Brain microvascular endothelial cell (primary cell): ENCODE measurements at regions not wholly inside any gene's neighbourhood (a gene's known extent, or its start where the extent isn't known, plus 50 kb on each side); places are given as distances from the start of the nearest gene placed in this dataset.

ENCODE experiments used
- DNase-seq: peaks from one replicate; pipeline ENCODE4 v3.0.0-alpha.2; 2020
- H3K27ac ChIP-seq: fragments of 250-450 bp; sonication (Bioruptor Pico); 2 replicates; pipeline ENCODE4 v1.5.1; 2020; ENCODE audit warnings: mild to moderate bottlenecking, moderate library complexity
- H3K27me3 ChIP-seq: fragments of 250-450 bp; sonication (Bioruptor Pico); replicated peaks from 2 replicates; pipeline ENCODE4 v1.5.1; 2020; ENCODE audit warnings: mild to moderate bottlenecking
- H3K36me3 ChIP-seq: fragments of 250-450 bp; sonication (Bioruptor Pico); replicated peaks from 2 replicates; pipeline ENCODE4 v1.5.1; 2020; ENCODE audit warnings: mild to moderate bottlenecking
- H3K4me3 ChIP-seq: 2 replicates; pipeline ENCODE4 v1.5.1; 2011; ENCODE audit warnings: low read depth, mild to moderate bottlenecking, control low read depth, low read length, moderate library complexity
- CTCF ChIP-seq: IDR thresholded peaks from 2 replicates; pipeline ENCODE4 v1.5.1; 2011; ENCODE audit warnings: low read depth, mild to moderate bottlenecking, moderate library complexity, low read length, control low read depth, inconsistent platforms; ENCODE audit errors: missing control alignments
- in situ Hi-C: cut with HindIII; loops from 2 replicates; pipeline ENCODE4 v1.10.0; 2017; ENCODE audit warnings: low sequenced_read_pairs, low pct_ligation_motif_present

GRCh38 chr13:34249546-34250039 lies 431.6 kb downstream of the RFC3 start:
- Histone ChIP-seq H3K36me3 (no peaks in the 10 kb centered on the region), H3K27me3 (no peaks in the 10 kb centered on the region), H3K27ac (no peak overlapping the region), H3K4me3 (no peak overlapping the region)
- TF ChIP-seq CTCF = no peak
- DNase-seq = no peak
- in situ Hi-C loops = no loop called here

GRCh38 chr13:34250151-34250670 lies 432.3 kb downstream of the RFC3 start:
- Histone ChIP-seq H3K27me3 (no peaks in the 10 kb centered on the region), H3K27ac (no peak overlapping the region), H3K36me3 (no peaks in the 10 kb centered on the region), H3K4me3 (no peak overlapping the region)
- in situ Hi-C loops = no loop called here
- no peak for DNase-seq
- TF ChIP-seq CTCF = no peak

GRCh38 chr13:34254366-34254765 lies 436.4 kb downstream of the RFC3 start:
- DNase-seq = no peak
- TF ChIP-seq CTCF = no peak
- no peak overlapping the region for H3K27ac ChIP-seq
- no peak overlapping the region for H3K4me3 ChIP-seq
- no peaks in the 10 kb centered on the region for H3K27me3 ChIP-seq
- in situ Hi-C loops = no loop called here
- no peaks in the 10 kb centered on the region for H3K36me3 ChIP-seq

- no peak for TF ChIP-seq CTCF
- in situ Hi-C loops = no loop called here
- Histone ChIP-seq H3K4me3 (no peak overlapping the region), H3K27ac (no peak overlapping the region), H3K27me3 (no peaks in the 10 kb centered on the region), H3K36me3 (no peaks in the 10 kb centered on the region)
- no peak for DNase-seq
These were observed 437.8 kb downstream of the RFC3 start for GRCh38 chr13:34255711-34256110.

- no peaks in the 10 kb centered on the region for H3K27me3 ChIP-seq
- no peak for TF ChIP-seq CTCF
- no peaks in the 10 kb centered on the region for H3K36me3 ChIP-seq
- in situ Hi-C loops = no loop called here
- H3K4me3 ChIP-seq = no peak overlapping the region
- DNase-seq = no peak
- H3K27ac ChIP-seq = no peak overlapping the region
These were observed 438.3 kb downstream of the RFC3 start for GRCh38 chr13:34256236-34256635.

- H3K27ac ChIP-seq = no peak overlapping the region
- no peak for TF ChIP-seq CTCF
- in situ Hi-C loops = no loop called here
- no peaks in the 10 kb centered on the region for H3K36me3 ChIP-seq
- H3K27me3 ChIP-seq = no peaks in the 10 kb centered on the region
- DNase-seq = no peak
- H3K4me3 ChIP-seq = no peak overlapping the region
These were observed 440.0 kb downstream of the RFC3 start for GRCh38 chr13:34257966-34258365.
